GM12873 (cell line): ENCODE measurements at regions not wholly inside any gene's neighbourhood (a gene's known extent, or its start where the extent isn't known, plus 50 kb on each side); places are given as distances from the start of the nearest gene placed in this dataset.

ENCODE experiments used
- TF ChIP-seq, protein P1 (sequence below): IDR thresholded peaks from 2 replicates; pipeline ENCODE4 v1.5.1; 2012; ENCODE audit warnings: low read depth, mild to moderate bottlenecking, moderate library complexity, low read length, control low read depth; ENCODE audit not compliant: insufficient read depth; ENCODE audit errors: missing control alignments

DNA sequence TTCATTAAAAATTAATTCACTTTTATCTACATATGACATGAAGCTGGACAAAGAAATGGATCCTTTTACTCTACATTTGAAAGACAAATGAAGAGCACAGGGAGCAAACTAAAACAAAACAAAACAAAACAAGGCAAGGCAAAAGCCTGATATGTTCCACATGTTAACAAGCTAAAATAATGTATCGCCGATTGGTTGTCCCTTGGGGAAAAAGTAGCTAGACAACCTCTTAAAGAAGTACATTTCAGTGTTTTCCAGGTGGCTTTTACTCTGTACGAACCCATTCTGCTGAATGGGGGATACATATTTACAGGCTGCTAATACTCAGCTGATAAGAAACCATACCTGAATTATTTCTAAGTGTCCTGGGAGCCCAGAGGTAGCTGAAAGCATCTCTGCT, 493.0 kb upstream of the TBL1XR1 start:
- TF ChIP-seq, protein P1, sequence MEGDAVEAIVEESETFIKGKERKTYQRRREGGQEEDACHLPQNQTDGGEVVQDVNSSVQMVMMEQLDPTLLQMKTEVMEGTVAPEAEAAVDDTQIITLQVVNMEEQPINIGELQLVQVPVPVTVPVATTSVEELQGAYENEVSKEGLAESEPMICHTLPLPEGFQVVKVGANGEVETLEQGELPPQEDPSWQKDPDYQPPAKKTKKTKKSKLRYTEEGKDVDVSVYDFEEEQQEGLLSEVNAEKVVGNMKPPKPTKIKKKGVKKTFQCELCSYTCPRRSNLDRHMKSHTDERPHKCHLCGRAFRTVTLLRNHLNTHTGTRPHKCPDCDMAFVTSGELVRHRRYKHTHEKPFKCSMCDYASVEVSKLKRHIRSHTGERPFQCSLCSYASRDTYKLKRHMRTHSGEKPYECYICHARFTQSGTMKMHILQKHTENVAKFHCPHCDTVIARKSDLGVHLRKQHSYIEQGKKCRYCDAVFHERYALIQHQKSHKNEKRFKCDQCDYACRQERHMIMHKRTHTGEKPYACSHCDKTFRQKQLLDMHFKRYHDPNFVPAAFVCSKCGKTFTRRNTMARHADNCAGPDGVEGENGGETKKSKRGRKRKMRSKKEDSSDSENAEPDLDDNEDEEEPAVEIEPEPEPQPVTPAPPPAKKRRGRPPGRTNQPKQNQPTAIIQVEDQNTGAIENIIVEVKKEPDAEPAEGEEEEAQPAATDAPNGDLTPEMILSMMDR = no peak

DNA sequence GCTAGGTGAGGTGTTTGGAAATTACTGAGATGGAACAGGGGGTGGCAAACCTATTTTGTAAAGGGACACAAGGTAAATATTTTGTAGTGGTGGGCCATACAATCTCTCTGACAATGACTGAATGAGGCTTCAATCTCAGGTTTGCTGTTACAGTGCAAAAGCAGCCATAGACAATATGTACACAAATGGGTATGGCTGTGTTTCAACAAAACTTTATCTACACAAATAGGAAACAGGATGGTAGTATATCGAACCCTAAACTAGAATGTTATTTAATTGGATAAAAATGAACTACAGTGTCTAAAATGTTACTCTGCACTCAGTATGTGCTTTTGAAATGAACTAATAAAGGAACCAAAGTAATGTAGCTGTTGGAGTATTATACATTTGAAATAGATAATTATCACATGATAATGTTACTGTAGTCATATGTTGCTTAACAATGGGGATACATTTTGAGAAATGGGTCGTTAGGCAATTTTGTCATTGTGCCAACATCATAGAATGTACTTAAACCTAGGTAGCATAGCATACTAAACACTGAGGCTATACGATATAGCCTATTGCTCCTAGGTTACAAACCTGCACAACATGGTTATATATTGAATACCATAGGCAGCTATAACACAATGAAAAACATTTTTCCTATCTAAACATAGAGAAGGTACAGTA, 495.2 kb upstream of the TBL1XR1 start:
- TF ChIP-seq, protein P1 = no peak

DNA sequence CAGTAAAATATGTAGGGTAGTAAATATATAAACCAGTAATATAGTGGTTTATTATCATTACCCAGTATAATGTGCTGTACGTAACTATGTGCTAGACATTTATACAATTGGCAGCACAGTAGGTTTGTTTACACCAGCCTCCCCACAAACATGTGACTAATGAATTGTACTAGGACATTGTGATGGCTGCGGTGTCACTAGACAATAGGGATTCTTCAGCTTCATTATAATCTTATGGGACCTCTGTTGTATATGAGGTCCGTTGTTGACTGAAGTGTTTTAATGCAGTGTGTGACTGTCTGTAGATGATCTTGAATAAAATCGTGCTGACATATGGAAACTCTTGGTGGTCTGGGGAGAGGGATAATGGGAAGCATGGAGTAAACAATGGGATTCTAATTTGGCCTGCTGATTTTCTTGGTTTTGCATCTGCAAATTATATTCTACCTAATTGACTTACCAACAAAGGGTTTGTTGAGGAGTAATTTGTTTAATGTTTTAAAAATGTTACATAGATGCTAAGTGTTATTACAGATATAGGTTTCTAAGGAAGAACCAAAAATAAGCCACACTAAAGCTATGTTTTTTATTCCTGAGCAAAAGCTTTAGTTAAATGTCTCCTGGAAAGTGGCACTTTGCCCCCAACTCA, 496.5 kb upstream of the TBL1XR1 start:
- TF ChIP-seq, protein P1 = no peak

DNA sequence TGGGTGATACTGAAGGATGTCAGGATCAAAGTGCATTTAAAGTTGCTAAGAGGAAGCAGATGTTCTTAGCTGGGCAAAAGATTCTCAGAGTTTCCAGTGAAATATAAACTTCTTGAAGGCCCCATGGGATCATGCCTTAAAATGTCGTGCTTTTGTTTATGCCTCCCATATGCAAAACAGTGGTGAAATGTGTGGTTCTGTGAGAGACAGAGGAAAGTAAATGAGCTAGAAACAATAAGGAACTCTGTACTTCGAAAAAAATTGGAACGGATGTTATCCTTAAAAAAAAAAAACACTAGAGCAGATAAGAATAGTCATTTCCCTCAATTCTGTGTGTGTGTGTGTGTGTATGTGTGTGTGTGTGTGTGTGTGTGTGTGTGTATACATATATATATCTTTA, 497.0 kb upstream of the TBL1XR1 start:
- TF ChIP-seq, protein P1 = no peak

DNA sequence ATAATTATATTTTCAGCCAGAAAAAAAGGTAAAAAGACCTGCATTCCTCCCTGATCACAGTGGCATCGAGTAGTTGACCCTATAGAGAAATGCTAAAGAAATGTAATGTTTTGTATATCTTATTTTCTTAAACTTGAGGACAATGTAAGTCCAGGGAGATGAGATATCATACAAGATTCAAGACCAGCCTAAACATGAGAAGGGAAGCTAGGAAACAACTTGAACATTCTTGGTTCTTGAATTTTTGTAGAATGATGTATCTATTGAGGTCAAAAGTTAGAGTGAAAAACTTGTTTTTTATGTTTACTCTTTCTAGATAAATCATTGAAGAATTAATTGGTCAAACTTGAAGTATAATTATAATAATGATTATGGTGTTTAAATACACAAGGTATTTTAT, 497.7 kb upstream of the TBL1XR1 start:
- TF ChIP-seq, protein P1 = no peak

DNA sequence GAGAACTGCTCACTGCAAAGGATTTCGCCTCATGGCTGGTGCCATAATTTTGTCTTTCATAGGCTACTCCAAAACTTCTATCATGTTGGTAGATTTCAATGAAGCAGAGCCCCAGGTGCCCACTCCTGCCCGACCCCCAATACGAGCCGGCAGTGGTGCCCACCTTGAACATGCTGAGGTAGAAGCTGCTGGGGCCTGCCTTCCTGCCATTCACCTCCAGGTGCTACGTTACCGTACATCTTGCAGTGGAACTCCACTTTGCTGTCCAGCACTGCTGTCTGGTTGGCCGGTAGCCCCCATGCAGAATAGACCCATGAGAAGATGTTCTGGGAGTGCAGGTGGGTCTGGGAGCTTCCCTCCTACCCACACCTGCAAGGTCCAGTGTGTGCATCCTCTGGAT, 502.8 kb upstream of the TBL1XR1 start:
- TF ChIP-seq, protein P1 = no peak

DNA sequence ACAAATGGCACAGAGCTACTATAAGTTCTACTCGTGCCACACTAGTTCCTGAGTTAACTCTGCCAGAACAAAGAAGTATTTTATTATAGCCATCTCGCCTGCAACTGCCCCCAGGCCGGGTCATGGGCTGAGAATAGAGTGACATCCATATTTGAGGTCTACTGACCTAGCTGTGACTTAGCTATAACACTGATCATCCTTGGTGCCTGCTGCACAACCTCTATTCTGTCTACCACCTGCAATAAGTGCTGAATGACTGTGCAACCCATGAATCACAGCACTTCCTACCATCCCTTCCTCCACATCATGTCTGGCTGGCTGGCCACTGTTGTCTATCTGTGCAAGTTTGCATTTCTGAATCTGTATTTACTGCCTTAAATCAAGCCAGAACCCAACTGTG, 506.5 kb upstream of the TBL1XR1 start:
- TF ChIP-seq, protein P1 = no peak
